SK-N-SH treated with all-trans-retinoic acid at 6 μM for 48 hours (cell line): ENCODE measurements at regions not wholly inside any gene's neighbourhood (a gene's known extent, or its start where the extent isn't known, plus 50 kb on each side); places are given as distances from the start of the nearest gene placed in this dataset.

Source experiments
- ATAC-seq: fragments of 200-7000 bp; cut with Tn5 transposase; 3 replicates; pipeline ENCODE4 v1.9.1; 2020; ENCODE audit warnings: mild to moderate bottlenecking, moderate library complexity
- ARNTL ChIP-seq: fragments of 450-650 bp; formaldehyde crosslinking; IDR thresholded peaks from 2 replicates; pipeline ENCODE4 v1.5.0; 2020; ENCODE audit warnings: low read depth, mild to moderate bottlenecking, moderate library complexity, borderline replicate concordance
- BACH2 ChIP-seq: fragments of 250-450 bp; sonication (Bioruptor Pico); IDR thresholded peaks from 2 replicates; pipeline ENCODE4 v1.9.0; 2021; ENCODE audit warnings: mild to moderate bottlenecking, borderline replicate concordance
- CSDC2 ChIP-seq: fragments of 250-450 bp; sonication (Bioruptor Pico); IDR thresholded peaks from 2 replicates; pipeline ENCODE4 v1.5.0; 2020; ENCODE audit warnings: mild to moderate bottlenecking, moderate library complexity
- ISL1 ChIP-seq: fragments of 250-450 bp; sonication (Bioruptor Pico); IDR thresholded peaks from 2 replicates; pipeline ENCODE4 v2.1.2; 2022; ENCODE audit warnings: mild to moderate bottlenecking, moderate library complexity
- OSR1 ChIP-seq: fragments of 250-450 bp; sonication (Bioruptor Pico); IDR thresholded peaks from 2 replicates; pipeline ENCODE4 v1.8.0; 2022; ENCODE audit warnings: moderate library complexity, mild to moderate bottlenecking, inconsistent platforms
- PPARA ChIP-seq: fragments of 250-450 bp; sonication (Bioruptor Pico); IDR thresholded peaks from 2 replicates; pipeline ENCODE4 v1.5.0; 2020; ENCODE audit warnings: mild to moderate bottlenecking, borderline replicate concordance
- RARB ChIP-seq: fragments of 250-450 bp; sonication (Bioruptor Pico); IDR thresholded peaks from 2 replicates; pipeline ENCODE4 v1.8.0; 2021; ENCODE audit warnings: mild to moderate bottlenecking, moderate library complexity
- SNAI2 ChIP-seq: fragments of 250-450 bp; sonication (Bioruptor Pico); IDR thresholded peaks from 2 replicates; pipeline ENCODE4 v1.5.0; 2020; ENCODE audit warnings: mild to moderate bottlenecking, moderate library complexity
- TCF4 ChIP-seq: fragments of 250-450 bp; sonication (Bioruptor Pico); IDR thresholded peaks from 2 replicates; pipeline ENCODE4 v1.8.0; 2021; ENCODE audit warnings: mild to moderate bottlenecking, moderate library complexity, borderline replicate concordance
- TOX ChIP-seq: fragments of 250-450 bp; sonication (Bioruptor Pico); IDR thresholded peaks from 2 replicates; pipeline ENCODE4 v1.8.0; 2021; ENCODE audit warnings: mild to moderate bottlenecking, moderate library complexity, borderline replicate concordance
- ZC3H10 ChIP-seq: fragments of 250-450 bp; sonication (Bioruptor Pico); IDR thresholded peaks from 2 replicates; pipeline ENCODE4 v1.5.1; 2021; ENCODE audit warnings: mild to moderate bottlenecking, moderate library complexity
- ZNF565 ChIP-seq: fragments of 450-650 bp; formaldehyde crosslinking; conservative IDR thresholded peaks from 2 replicates; pipeline ENCODE4 v1.5.0; 2020; ENCODE audit warnings: low read depth, mild to moderate bottlenecking, moderate library complexity
- ZNF70 ChIP-seq: fragments of 450-650 bp; formaldehyde crosslinking; IDR thresholded peaks from 2 replicates; pipeline ENCODE4 v1.5.0; 2020; ENCODE audit warnings: mild to moderate bottlenecking, moderate library complexity
- ZNF8 ChIP-seq: fragments of 450-650 bp; formaldehyde crosslinking; IDR thresholded peaks from 2 replicates; pipeline ENCODE4 v1.5.0; 2020; ENCODE audit warnings: mild to moderate bottlenecking, moderate library complexity
- TF ChIP-seq, protein P1 (sequence below): fragments of 250-450 bp; sonication (Bioruptor Pico); IDR thresholded peaks from 2 replicates; pipeline ENCODE4 v1.5.1; 2020; ENCODE audit warnings: low read depth, mild to moderate bottlenecking, moderate library complexity
- TF ChIP-seq, protein P2 (sequence below): fragments of 250-450 bp; sonication (Bioruptor Pico); IDR thresholded peaks from 2 replicates; pipeline ENCODE4 v1.8.0; 2021; ENCODE audit warnings: low read depth, mild to moderate bottlenecking, moderate library complexity, borderline replicate concordance
- TF ChIP-seq, protein P3 (sequence below): fragments of 250-450 bp; sonication (Bioruptor Pico); IDR thresholded peaks from 2 replicates; pipeline ENCODE4 v1.5.1; 2021; ENCODE audit warnings: mild to moderate bottlenecking, moderate library complexity
- TF ChIP-seq, protein P4 (sequence below): fragments of 250-450 bp; sonication (Bioruptor Pico); IDR thresholded peaks from 2 replicates; pipeline ENCODE4 v1.5.0; 2020; ENCODE audit warnings: mild to moderate bottlenecking, moderate library complexity

GRCh38 chr3:161754420-161755053, 257.9 kb downstream of the OTOL1 start:
- no peak for TF ChIP-seq ZNF70
- TF ChIP-seq OSR1 (CRISPR knock-in tag) = no peak
- TF ChIP-seq PPARA (CRISPR knock-in tag) = no peak
- TF ChIP-seq, protein P1, sequence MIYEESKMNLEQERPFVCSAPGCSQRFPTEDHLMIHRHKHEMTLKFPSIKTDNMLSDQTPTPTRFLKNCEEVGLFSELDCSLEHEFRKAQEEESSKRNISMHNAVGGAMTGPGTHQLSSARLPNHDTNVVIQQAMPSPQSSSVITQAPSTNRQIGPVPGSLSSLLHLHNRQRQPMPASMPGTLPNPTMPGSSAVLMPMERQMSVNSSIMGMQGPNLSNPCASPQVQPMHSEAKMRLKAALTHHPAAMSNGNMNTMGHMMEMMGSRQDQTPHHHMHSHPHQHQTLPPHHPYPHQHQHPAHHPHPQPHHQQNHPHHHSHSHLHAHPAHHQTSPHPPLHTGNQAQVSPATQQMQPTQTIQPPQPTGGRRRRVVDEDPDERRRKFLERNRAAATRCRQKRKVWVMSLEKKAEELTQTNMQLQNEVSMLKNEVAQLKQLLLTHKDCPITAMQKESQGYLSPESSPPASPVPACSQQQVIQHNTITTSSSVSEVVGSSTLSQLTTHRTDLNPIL (CRISPR knock-in tag) = no peak
- TF ChIP-seq ARNTL (CRISPR knock-in tag) = no peak
- TF ChIP-seq, protein P2, sequence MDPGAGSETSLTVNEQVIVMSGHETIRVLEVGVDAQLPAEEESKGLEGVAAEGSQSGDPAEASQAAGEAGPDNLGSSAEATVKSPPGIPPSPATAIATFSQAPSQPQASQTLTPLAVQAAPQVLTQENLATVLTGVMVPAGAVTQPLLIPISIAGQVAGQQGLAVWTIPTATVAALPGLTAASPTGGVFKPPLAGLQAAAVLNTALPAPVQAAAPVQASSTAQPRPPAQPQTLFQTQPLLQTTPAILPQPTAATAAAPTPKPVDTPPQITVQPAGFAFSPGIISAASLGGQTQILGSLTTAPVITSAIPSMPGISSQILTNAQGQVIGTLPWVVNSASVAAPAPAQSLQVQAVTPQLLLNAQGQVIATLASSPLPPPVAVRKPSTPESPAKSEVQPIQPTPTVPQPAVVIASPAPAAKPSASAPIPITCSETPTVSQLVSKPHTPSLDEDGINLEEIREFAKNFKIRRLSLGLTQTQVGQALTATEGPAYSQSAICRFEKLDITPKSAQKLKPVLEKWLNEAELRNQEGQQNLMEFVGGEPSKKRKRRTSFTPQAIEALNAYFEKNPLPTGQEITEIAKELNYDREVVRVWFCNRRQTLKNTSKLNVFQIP (CRISPR knock-in tag) = no peak
- TF ChIP-seq ZNF565 = no peak
- TF ChIP-seq, protein P3, sequence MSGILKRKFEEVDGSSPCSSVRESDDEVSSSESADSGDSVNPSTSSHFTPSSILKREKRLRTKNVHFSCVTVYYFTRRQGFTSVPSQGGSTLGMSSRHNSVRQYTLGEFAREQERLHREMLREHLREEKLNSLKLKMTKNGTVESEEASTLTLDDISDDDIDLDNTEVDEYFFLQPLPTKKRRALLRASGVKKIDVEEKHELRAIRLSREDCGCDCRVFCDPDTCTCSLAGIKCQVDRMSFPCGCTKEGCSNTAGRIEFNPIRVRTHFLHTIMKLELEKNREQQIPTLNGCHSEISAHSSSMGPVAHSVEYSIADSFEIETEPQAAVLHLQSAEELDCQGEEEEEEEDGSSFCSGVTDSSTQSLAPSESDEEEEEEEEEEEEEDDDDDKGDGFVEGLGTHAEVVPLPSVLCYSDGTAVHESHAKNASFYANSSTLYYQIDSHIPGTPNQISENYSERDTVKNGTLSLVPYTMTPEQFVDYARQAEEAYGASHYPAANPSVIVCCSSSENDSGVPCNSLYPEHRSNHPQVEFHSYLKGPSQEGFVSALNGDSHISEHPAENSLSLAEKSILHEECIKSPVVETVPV = no peak

DNA sequence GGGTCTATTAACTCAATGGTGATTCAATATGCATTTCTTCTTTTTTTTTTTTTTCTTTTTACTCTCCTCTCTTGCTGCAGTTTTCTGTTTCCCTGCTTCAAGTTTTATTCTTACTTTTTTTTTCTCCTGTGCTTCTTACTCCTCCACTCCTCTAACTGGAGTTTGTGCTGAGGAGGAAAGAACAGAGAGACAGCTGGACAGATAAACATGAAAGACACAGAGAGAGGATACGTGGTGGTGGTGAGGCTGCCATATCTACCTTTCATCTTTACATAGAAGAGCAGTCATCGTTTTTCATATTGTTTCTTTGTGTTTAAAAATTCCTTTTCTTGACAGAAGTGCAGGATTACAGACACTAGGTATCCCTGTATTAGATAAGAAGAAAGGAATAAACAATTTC, 262.8 kb downstream of the OTOL1 start:
- no peak for ATAC-seq
- TF ChIP-seq TCF4 (CRISPR knock-in tag) = no peak
- no peak for TF ChIP-seq ARNTL (CRISPR knock-in tag)
- TF ChIP-seq, protein P4, sequence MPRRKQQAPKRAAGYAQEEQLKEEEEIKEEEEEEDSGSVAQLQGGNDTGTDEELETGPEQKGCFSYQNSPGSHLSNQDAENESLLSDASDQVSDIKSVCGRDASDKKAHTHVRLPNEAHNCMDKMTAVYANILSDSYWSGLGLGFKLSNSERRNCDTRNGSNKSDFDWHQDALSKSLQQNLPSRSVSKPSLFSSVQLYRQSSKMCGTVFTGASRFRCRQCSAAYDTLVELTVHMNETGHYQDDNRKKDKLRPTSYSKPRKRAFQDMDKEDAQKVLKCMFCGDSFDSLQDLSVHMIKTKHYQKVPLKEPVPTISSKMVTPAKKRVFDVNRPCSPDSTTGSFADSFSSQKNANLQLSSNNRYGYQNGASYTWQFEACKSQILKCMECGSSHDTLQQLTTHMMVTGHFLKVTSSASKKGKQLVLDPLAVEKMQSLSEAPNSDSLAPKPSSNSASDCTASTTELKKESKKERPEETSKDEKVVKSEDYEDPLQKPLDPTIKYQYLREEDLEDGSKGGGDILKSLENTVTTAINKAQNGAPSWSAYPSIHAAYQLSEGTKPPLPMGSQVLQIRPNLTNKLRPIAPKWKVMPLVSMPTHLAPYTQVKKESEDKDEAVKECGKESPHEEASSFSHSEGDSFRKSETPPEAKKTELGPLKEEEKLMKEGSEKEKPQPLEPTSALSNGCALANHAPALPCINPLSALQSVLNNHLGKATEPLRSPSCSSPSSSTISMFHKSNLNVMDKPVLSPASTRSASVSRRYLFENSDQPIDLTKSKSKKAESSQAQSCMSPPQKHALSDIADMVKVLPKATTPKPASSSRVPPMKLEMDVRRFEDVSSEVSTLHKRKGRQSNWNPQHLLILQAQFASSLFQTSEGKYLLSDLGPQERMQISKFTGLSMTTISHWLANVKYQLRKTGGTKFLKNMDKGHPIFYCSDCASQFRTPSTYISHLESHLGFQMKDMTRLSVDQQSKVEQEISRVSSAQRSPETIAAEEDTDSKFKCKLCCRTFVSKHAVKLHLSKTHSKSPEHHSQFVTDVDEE (CRISPR knock-in tag) = no peak
- TF ChIP-seq, protein P2 (CRISPR knock-in tag) = no peak
- TF ChIP-seq CSDC2 (CRISPR knock-in tag) = no peak
- no peak for TF ChIP-seq SNAI2 (CRISPR knock-in tag)
- no peak for TF ChIP-seq OSR1 (CRISPR knock-in tag)

More at GRCh38 chr3:161754420-161755053, 257.9 kb downstream of the OTOL1 start:
- no peak for ATAC-seq

DNA sequence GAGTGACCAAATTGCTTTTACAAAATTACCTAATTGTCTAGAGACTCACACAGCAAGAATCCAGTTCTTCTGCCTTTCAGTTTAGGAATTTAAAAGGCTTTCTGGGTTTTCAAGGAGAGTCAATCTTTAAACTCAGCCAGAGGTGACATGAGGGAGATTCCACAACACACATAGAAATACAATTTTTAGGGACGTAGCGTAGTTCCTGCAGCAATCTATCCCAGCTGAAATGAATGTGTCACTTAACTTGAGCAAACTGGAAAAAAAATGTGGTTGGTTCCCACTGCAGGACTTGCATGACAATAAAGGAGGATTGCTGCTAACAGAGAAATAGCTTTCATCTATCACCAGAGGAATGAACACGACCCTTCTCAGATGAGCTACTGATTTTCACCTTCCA, 269.7 kb downstream of the OTOL1 start:
- ATAC-seq = no peak
- TF ChIP-seq ZC3H10 (no peak), RARB (CRISPR knock-in tag) (no peak), ZNF70 (no peak), ZNF565 (no peak), CSDC2 (CRISPR knock-in tag) (no peak), ARNTL (CRISPR knock-in tag) (no peak), ZNF8 (CRISPR knock-in tag) (no peak), TCF4 (CRISPR knock-in tag) (no peak), PPARA (CRISPR knock-in tag) (no peak), ISL1 (no peak), BACH2 (CRISPR knock-in tag) (no peak), TOX (no peak)
- TF ChIP-seq, protein P3 = no peak
- TF ChIP-seq, protein P2 (CRISPR knock-in tag) = no peak
- TF ChIP-seq, protein P1 (CRISPR knock-in tag) = no peak
- TF ChIP-seq, protein P4 (CRISPR knock-in tag) = no peak
